Neural cell (in vitro differentiated cells): ENCODE measurements at regions not wholly inside any gene's neighbourhood (a gene's known extent, or its start where the extent isn't known, plus 50 kb on each side); places are given as distances from the start of the nearest gene placed in this dataset.

Source experiments
- EP300 ChIP-seq: fragments of 450-650 bp; conservative IDR thresholded peaks from 2 replicates; pipeline ENCODE4 v1.6.1; 2014; ENCODE audit warnings: antibody characterized with exemption, mild to moderate bottlenecking, moderate library complexity; ENCODE audit not compliant: poor library complexity, severe bottlenecking
- EZH2 ChIP-seq: fragments of 200-600, 300-800 bp; shearing (Covaris generic), sonication (generic); IDR thresholded peaks from 2 replicates; pipeline ENCODE4 v1.6.1; 2014; ENCODE audit warnings: antibody characterized with exemption, low read length, borderline replicate concordance, mild to moderate bottlenecking; ENCODE audit not compliant: insufficient read depth, poor library complexity, severe bottlenecking
- POLR2AphosphoS5 ChIP-seq: IDR thresholded peaks from 2 replicates; pipeline ENCODE4 v1.6.1; 2012
- RAD21 ChIP-seq: fragments of 450-650 bp; conservative IDR thresholded peaks from 2 replicates; pipeline ENCODE4 v1.6.1; 2014; ENCODE audit warnings: antibody characterized with exemption, mild to moderate bottlenecking, moderate library complexity
- SMC3 ChIP-seq: fragments of 450-650 bp; conservative IDR thresholded peaks from 2 replicates; pipeline ENCODE4 v1.6.1; 2014; ENCODE audit warnings: antibody characterized with exemption, mild to moderate bottlenecking, moderate library complexity; ENCODE audit not compliant: poor library complexity
- TAF1 ChIP-seq: IDR thresholded peaks from 2 replicates; pipeline ENCODE4 v1.6.1; 2012; ENCODE audit warnings: low read depth
- TF ChIP-seq, protein P1 (sequence below): fragments of 450-650 bp; IDR thresholded peaks from 2 replicates; pipeline ENCODE4 v1.5.1; 2014; ENCODE audit warnings: antibody characterized with exemption, mild to moderate bottlenecking, moderate library complexity; ENCODE audit not compliant: poor library complexity, severe bottlenecking
- TF ChIP-seq, protein P2 (sequence below): IDR thresholded peaks from 2 replicates; pipeline ENCODE4 v1.6.1; 2012; ENCODE audit warnings: borderline replicate concordance

DNA sequence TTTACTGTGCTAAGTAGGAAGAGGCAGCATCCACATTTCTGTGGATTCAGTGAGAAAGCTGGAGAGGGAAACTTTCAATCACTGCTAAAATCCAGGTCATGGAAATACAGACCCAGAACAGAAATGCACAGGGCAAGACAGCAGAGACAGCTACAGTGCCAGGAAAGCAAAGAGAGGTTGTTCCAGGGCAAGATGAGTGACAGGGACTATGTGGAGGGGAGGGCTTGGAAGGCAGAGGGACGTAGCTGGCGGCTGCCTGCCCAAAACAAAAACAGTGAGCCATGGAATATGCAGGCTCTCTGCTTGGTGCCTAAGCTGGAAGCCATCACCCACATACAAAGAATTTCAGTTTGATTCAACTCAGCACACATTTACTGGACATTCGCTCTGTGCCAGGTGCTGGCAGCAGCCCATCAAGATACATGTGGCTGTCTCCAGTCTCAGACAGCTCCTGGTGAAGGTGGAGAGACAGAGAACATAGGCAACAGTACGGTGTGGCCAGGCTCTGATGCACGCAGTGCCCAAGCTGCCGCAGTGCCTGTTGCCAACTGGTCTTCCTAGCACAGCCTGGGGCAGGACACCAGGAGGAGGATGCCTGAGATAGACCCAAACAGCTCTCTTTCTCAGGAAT is 88.7 kb downstream of the AIPL1 start:
- TF ChIP-seq POLR2AphosphoS5, result no peak
- TF ChIP-seq, protein P1, sequence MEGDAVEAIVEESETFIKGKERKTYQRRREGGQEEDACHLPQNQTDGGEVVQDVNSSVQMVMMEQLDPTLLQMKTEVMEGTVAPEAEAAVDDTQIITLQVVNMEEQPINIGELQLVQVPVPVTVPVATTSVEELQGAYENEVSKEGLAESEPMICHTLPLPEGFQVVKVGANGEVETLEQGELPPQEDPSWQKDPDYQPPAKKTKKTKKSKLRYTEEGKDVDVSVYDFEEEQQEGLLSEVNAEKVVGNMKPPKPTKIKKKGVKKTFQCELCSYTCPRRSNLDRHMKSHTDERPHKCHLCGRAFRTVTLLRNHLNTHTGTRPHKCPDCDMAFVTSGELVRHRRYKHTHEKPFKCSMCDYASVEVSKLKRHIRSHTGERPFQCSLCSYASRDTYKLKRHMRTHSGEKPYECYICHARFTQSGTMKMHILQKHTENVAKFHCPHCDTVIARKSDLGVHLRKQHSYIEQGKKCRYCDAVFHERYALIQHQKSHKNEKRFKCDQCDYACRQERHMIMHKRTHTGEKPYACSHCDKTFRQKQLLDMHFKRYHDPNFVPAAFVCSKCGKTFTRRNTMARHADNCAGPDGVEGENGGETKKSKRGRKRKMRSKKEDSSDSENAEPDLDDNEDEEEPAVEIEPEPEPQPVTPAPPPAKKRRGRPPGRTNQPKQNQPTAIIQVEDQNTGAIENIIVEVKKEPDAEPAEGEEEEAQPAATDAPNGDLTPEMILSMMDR, result no peak
- TF ChIP-seq, protein P2, sequence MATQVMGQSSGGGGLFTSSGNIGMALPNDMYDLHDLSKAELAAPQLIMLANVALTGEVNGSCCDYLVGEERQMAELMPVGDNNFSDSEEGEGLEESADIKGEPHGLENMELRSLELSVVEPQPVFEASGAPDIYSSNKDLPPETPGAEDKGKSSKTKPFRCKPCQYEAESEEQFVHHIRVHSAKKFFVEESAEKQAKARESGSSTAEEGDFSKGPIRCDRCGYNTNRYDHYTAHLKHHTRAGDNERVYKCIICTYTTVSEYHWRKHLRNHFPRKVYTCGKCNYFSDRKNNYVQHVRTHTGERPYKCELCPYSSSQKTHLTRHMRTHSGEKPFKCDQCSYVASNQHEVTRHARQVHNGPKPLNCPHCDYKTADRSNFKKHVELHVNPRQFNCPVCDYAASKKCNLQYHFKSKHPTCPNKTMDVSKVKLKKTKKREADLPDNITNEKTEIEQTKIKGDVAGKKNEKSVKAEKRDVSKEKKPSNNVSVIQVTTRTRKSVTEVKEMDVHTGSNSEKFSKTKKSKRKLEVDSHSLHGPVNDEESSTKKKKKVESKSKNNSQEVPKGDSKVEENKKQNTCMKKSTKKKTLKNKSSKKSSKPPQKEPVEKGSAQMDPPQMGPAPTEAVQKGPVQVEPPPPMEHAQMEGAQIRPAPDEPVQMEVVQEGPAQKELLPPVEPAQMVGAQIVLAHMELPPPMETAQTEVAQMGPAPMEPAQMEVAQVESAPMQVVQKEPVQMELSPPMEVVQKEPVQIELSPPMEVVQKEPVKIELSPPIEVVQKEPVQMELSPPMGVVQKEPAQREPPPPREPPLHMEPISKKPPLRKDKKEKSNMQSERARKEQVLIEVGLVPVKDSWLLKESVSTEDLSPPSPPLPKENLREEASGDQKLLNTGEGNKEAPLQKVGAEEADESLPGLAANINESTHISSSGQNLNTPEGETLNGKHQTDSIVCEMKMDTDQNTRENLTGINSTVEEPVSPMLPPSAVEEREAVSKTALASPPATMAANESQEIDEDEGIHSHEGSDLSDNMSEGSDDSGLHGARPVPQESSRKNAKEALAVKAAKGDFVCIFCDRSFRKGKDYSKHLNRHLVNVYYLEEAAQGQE, result no peak
- no peak for TF ChIP-seq EZH2
- no peak for TF ChIP-seq RAD21
- TF ChIP-seq EP300, result no peak
- no peak for TF ChIP-seq SMC3
- TF ChIP-seq TAF1, result no peak
